GM19025 (cell line): ENCODE measurements at regions not wholly inside any gene's neighbourhood (a gene's known extent, or its start where the extent isn't known, plus 50 kb on each side); places are given as distances from the start of the nearest gene placed in this dataset.
"Not testable (repeated sequence)": the region's sequence is repeated elsewhere in the genome, so short reads cannot be mapped to it uniquely, and the experiment has no call there.

Experiments
- ATAC-seq: cut with Tn5 transposase; IDR thresholded peaks from one replicate; pipeline ENCODE4 v1.9.1; 2021; ENCODE audit warnings: mild to moderate bottlenecking, low read depth, moderate library complexity; ENCODE audit not compliant: unreplicated experiment

GRCh38 chr7:68245688-68246087 is 1249.1 kb downstream of the TYW1 start:
- no peak for ATAC-seq

- ATAC-seq: no peak
These were observed 1249.6 kb downstream of the TYW1 start for GRCh38 chr7:68246189-68246633.

- ATAC-seq: no peak
These were observed 1250.5 kb downstream of the TYW1 start for GRCh38 chr7:68247126-68247525.

GRCh38 chr7:68247571-68247970 is 1250.9 kb downstream of the TYW1 start:
- ATAC-seq: no peak

GRCh38 chr7:68248973-68249372 is 1252.3 kb downstream of the TYW1 start:
- ATAC-seq: no peak

- no peak for ATAC-seq
These were observed 1253.0 kb downstream of the TYW1 start for GRCh38 chr7:68249611-68250010.

GRCh38 chr7:68250143-68250542 is 1253.5 kb downstream of the TYW1 start:
- no peak for ATAC-seq

- not testable (repeated sequence) for ATAC-seq
These were observed 1258.2 kb downstream of the TYW1 start for GRCh38 chr7:68254815-68255214.

- ATAC-seq: no peak
These were observed 1259.7 kb downstream of the TYW1 start for GRCh38 chr7:68256295-68256694.

GRCh38 chr7:68258609-68259008 is 1262.0 kb downstream of the TYW1 start:
- no peak for ATAC-seq

- no peak for ATAC-seq
These were observed 1268.6 kb downstream of the TYW1 start for GRCh38 chr7:68265258-68265657.

- no peak for ATAC-seq
These were observed 1269.5 kb downstream of the TYW1 start for GRCh38 chr7:68266004-68266579.

- ATAC-seq: no peak
These were observed 1270.9 kb downstream of the TYW1 start for GRCh38 chr7:68267486-68267885.

GRCh38 chr7:68269405-68269804 is 1272.8 kb downstream of the TYW1 start:
- ATAC-seq: no peak

GRCh38 chr7:68272507-68272906 is 1275.9 kb downstream of the TYW1 start:
- ATAC-seq: no peak

GRCh38 chr7:68276725-68277124 is 1280.1 kb downstream of the TYW1 start:
- no peak for ATAC-seq

- ATAC-seq: no peak
These were observed 1283.3 kb downstream of the TYW1 start for GRCh38 chr7:68279827-68280400.

GRCh38 chr7:68280931-68281330 is 1284.3 kb downstream of the TYW1 start:
- no peak for ATAC-seq

- ATAC-seq: no peak
These were observed 1291.5 kb downstream of the TYW1 start for GRCh38 chr7:68288144-68288593.

- no peak for ATAC-seq
These were observed 1295.1 kb downstream of the TYW1 start for GRCh38 chr7:68291710-68292109.

GRCh38 chr7:68295386-68295785 is 1298.8 kb downstream of the TYW1 start:
- ATAC-seq: no peak

- no peak for ATAC-seq
These were observed 1293.7 kb upstream of the AUTS2 start for GRCh38 chr7:68304536-68304935.
